ENCODE measurements at regions not wholly inside any gene's neighbourhood (a gene's known extent, or its start where the extent isn't known, plus 50 kb on each side); places are given as distances from the start of the nearest gene placed in this dataset.

- TF ChIP-seq POLR2A (IDR thresholded peaks at IDR 0.05; ENCODE audit: low read length): no peak
- TF ChIP-seq GATA1 (IDR thresholded peaks at IDR 0.05; ENCODE audit: low read depth, low read length): no peak
Observed at GRCh38 chr3:16807391-16807790, 77.4 kb upstream of the PLCL2 start.

All from erythroblast (primary cell).